Nephron (organoid): ENCODE measurements at regions not wholly inside any gene's neighbourhood (a gene's known extent, or its start where the extent isn't known, plus 50 kb on each side); places are given as distances from the start of the nearest gene placed in this dataset.
A peak's percentile ranks its signal among the peaks of the same experiment; 100 is the strongest.

Source experiments
- H3K27ac Mint-ChIP-seq, 3 experiments: 2 replicates each; pipeline ENCODE4 v1.8.0; 2020; ENCODE audit warnings: mixed read lengths in 3 of 3, mild to moderate bottlenecking in 2 of 3, moderate library complexity in 1 of 3
- H3K27me3 Mint-ChIP-seq: 2 replicates; pipeline ENCODE4 v1.8.0; 2021; ENCODE audit warnings: low read depth, mild to moderate bottlenecking, moderate library complexity, mixed read lengths
- H3K36me3 Mint-ChIP-seq: 2 replicates; pipeline ENCODE4 v1.8.0; 2020; ENCODE audit warnings: low read depth, mixed read lengths
- H3K4me1 Mint-ChIP-seq: 2 replicates; pipeline ENCODE4 v1.8.0; 2020; ENCODE audit warnings: mixed read lengths
- H3K4me3 Mint-ChIP-seq, 3 experiments: 2 replicates each; pipeline ENCODE4 v1.8.0; 2020; ENCODE audit warnings: mild to moderate bottlenecking in 3 of 3, mixed read lengths in 3 of 3, moderate library complexity in 2 of 3
- H3K9me3 Mint-ChIP-seq: 2 replicates; pipeline ENCODE4 v1.8.0; 2020; ENCODE audit warnings: mixed read lengths
- CTCF ChIP-seq, 3 experiments: fragments of 200-600 bp; sonication (generic); IDR thresholded peaks; one replicate each; pipeline ENCODE4 v1.5.0; 2021; ENCODE audit warnings: antibody characterized with exemption in 3 of 3; ENCODE audit not compliant: unreplicated experiment in 3 of 3

- H3K9me3 Mint-ChIP-seq, result no peaks in the 10 kb centered on the region
- peak overlapping the region in 1 of 3 experiments; percentile 70 for H3K27ac Mint-ChIP-seq
- no peaks in the 10 kb centered on the region for H3K27me3 Mint-ChIP-seq
- no peak for TF ChIP-seq CTCF (IDR thresholded peaks at IDR 0.05; ENCODE audit: unreplicated experiment in 3 of 3)
- no peak overlapping the region for H3K4me3 Mint-ChIP-seq
- no peaks in the 10 kb centered on the region for H3K36me3 Mint-ChIP-seq
- peaks cover 7% of the 10 kb centered on the region for H3K4me1 Mint-ChIP-seq
Observed at GRCh38 chr5:89478851-89479250, 595.9 kb upstream of the MEF2C start.

- Mint-ChIP-seq H3K4me1 (peaks cover 5% of the 10 kb centered on the region), H3K4me3 (no peak overlapping the region), H3K27me3 (peaks cover 3% of the 10 kb centered on the region), H3K9me3 (no peaks in the 10 kb centered on the region), H3K36me3 (no peaks in the 10 kb centered on the region), H3K27ac (no peak overlapping the region)
- no peak for TF ChIP-seq CTCF (IDR thresholded peaks at IDR 0.05; ENCODE audit: unreplicated experiment in 3 of 3)
Observed at GRCh38 chr5:89473196-89473595, 590.2 kb upstream of the MEF2C start.

GRCh38 chr5:89471541-89471940, 588.6 kb upstream of the MEF2C start:
- no peak overlapping the region for H3K27ac Mint-ChIP-seq
- peaks cover 3% of the 10 kb centered on the region for H3K27me3 Mint-ChIP-seq
- H3K4me3 Mint-ChIP-seq, result no peak overlapping the region
- H3K9me3 Mint-ChIP-seq, result no peaks in the 10 kb centered on the region
- H3K4me1 Mint-ChIP-seq, result peaks cover 5% of the 10 kb centered on the region
- no peaks in the 10 kb centered on the region for H3K36me3 Mint-ChIP-seq
- TF ChIP-seq CTCF (IDR thresholded peaks at IDR 0.05; ENCODE audit: unreplicated experiment in 3 of 3), result no peak

GRCh38 chr5:89471115-89471514, 588.1 kb upstream of the MEF2C start:
- Mint-ChIP-seq H3K27ac (no peak overlapping the region), H3K27me3 (peaks cover 3% of the 10 kb centered on the region), H3K4me1 (peaks cover 5% of the 10 kb centered on the region), H3K4me3 (no peak overlapping the region), H3K36me3 (no peaks in the 10 kb centered on the region), H3K9me3 (no peaks in the 10 kb centered on the region)
- TF ChIP-seq CTCF (IDR thresholded peaks at IDR 0.05; ENCODE audit: unreplicated experiment in 3 of 3), result no peak

GRCh38 chr5:89470658-89471057, 587.7 kb upstream of the MEF2C start:
- TF ChIP-seq CTCF (IDR thresholded peaks at IDR 0.05; ENCODE audit: unreplicated experiment in 3 of 3), result no peak
- no peak overlapping the region for H3K27ac Mint-ChIP-seq

GRCh38 chr5:89458332-89458656, 575.3 kb upstream of the MEF2C start:
- no peak overlapping the region for H3K4me3 Mint-ChIP-seq
- no peaks in the 10 kb centered on the region for H3K36me3 Mint-ChIP-seq
- no peaks in the 10 kb centered on the region for H3K9me3 Mint-ChIP-seq
- H3K27ac Mint-ChIP-seq, result peak overlapping the region; percentile 10 to 71 (median 23)
- TF ChIP-seq CTCF (IDR thresholded peaks at IDR 0.05; ENCODE audit: unreplicated experiment in 3 of 3), result no peak
- H3K4me1 Mint-ChIP-seq, result peaks cover 17% of the 10 kb centered on the region
- no peaks in the 10 kb centered on the region for H3K27me3 Mint-ChIP-seq

More at GRCh38 chr5:89470658-89471057, 587.7 kb upstream of the MEF2C start:
- no peaks in the 10 kb centered on the region for H3K36me3 Mint-ChIP-seq
- H3K9me3 Mint-ChIP-seq, result no peaks in the 10 kb centered on the region
- H3K4me3 Mint-ChIP-seq, result no peak overlapping the region
- peaks cover 5% of the 10 kb centered on the region for H3K4me1 Mint-ChIP-seq
- peaks cover 3% of the 10 kb centered on the region for H3K27me3 Mint-ChIP-seq
